Heart right ventricle (tissue), 16 donors: ENCODE measurements at regions not wholly inside any gene's neighbourhood (a gene's known extent, or its start where the extent isn't known, plus 50 kb on each side); places are given as distances from the start of the nearest gene placed in this dataset.
"Not testable (repeated sequence)": the region's sequence is repeated elsewhere in the genome, so short reads cannot be mapped to it uniquely, and the experiment has no call there.

Source experiments
- ATAC-seq, 8 donors: fragments of 200-7000 bp; cut with Tn5 transposase; one replicate each; pipeline ENCODE4 v1.9.1; 2020; ENCODE audit warnings: mild to moderate bottlenecking in 8 of 8, moderate library complexity in 8 of 8, moderate number of reproducible peaks in 1 of 8
- DNase-seq, 2 donors: peaks; one replicate each; pipeline ENCODE4 v3.0.0-alpha.2; 2020
- H3K27ac ChIP-seq, 10 donors: fragments of 200-600 bp; sonication (generic) in 2 of 10; one replicate each; pipeline versions ENCODE4 v1.5.0 to v1.8.0; 2020 to 2022; ENCODE audit warnings: mild to moderate bottlenecking in 3 of 10
- H3K27me3 ChIP-seq, 7 donors: fragments of 200-600 bp; one replicate each; pipeline ENCODE4 v1.8.0; 2021 to 2022; ENCODE audit warnings: mild to moderate bottlenecking in 2 of 7
- H3K36me3 ChIP-seq, 9 donors: fragments of 200-600 bp; sonication (generic) in 1 of 9; one replicate each; pipeline versions ENCODE4 v1.5.0 to v1.8.0; 2020 to 2022; ENCODE audit warnings: mild to moderate bottlenecking in 2 of 9
- H3K4me1 ChIP-seq, 9 donors: fragments of 200-600 bp; sonication (generic) in 1 of 9; one replicate each; pipeline versions ENCODE4 v1.5.0 to v1.8.0; 2020 to 2022; ENCODE audit warnings: mild to moderate bottlenecking in 4 of 9
- H3K4me3 ChIP-seq, 10 donors: fragments of 200-600 bp; sonication (generic) in 2 of 10; one replicate each; pipeline versions ENCODE4 v1.5.0 to v1.8.0; 2020 to 2022; ENCODE audit warnings: mild to moderate bottlenecking in 7 of 10, moderate library complexity in 2 of 10
- H3K9me3 ChIP-seq, 11 donors: fragments of 200-600 bp in 10 of 11; sonication (generic) in 2 of 11; one replicate each; pipeline versions ENCODE4 v1.5.0 to v1.8.0; 2013 to 2022; ENCODE audit warnings: mild to moderate bottlenecking in 2 of 11, control low read depth in 1 of 11, moderate library complexity in 1 of 11
- WGBS, 2 donors: extraction: QIAGEN DNeasy Blood & Tissue Kit; methylation state at CpG; one replicate each; pipeline ENCODE4 v1.1.7; 2013; ENCODE audit warnings: inconsistent platforms in 1 of 2; 5-methylcytosine and 5-hydroxymethylcytosine counted together
- intact Hi-C, 10 donors: fragments of 100-400 bp; cut with DNase I; formaldehyde crosslinking; loops; one replicate each; pipeline versions ENCODE4 v1.11.1 to v1.14.2; 2022
- TF ChIP-seq, protein P1 (sequence below), 9 donors: fragments of 200-600 bp; sonication (generic) in 2 of 9; IDR thresholded peaks; one replicate each; pipeline versions ENCODE4 v1.5.0 to v1.8.0; 2021 to 2022; ENCODE audit warnings: antibody characterized with exemption in 9 of 9, mild to moderate bottlenecking in 5 of 9, moderate library complexity in 1 of 9
- donor health status: Arrhythmogenic right ventricular cardiomyopathy.
- donor health status: ischemic (EF 13 %, LVEDD 7.1; RV severe dilation, severe dysfunction).
- donor health status: healthy with polysubstance abuse.
- donor health status: DM: no; HTN: yes; CAD: no.
- donor health status: DM: no; HTN: no; CAD: no.
- donor health status: ischemic (EF 25% LVEDD 6.9; RV normal size, moderate dysfunction).
- donor health status: ischemic (EF 25% LVEDD 5.7; RV mildly dilated, moderate dysfunction).
- donor health status: healthy.
- donor health status: DM: yes; HTN: yes; CAD: no.
- donor health status: Ischemic cardiomyopathy.
- donor health status: ischemic (EF 35%, LVEDD 5.7; RV mildly dilated, moderate dysfunction).
- donor health status: nonischemic (EF 11% LVEDD 7.7; RV severe dilation, severe dysfunction).
- donor health status: DM: yes; HTN: yes; CAD: no.
- donor health status: PGD.
- donor health status: ischemic (EF 29% LVEDD 5.4; RV normal size, mild dysfunction).
- donor health status: nonischemic (EF 23%, LVEDD 6.1; RV moderate dilation, normal function).

DNA sequence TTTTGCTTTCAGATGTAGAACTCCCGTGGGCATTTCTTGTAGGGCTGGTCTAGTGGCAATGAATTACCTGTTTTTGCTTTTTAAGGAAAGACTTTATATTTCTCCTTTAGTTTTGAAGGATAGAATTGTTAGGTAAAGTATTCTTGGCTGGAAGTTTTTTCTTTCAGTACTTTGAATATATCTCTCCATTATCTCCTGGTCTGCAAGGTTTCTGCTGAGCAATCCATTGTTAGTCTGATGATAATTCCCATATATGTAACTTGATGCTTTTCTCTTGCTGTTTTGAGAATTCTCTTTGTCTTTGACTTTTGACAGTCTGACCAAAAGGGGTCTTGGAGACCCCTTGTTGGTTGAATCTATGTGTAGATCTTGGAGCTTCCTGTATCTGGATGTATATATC is 198.1 kb downstream of the TMEM167A start:
- H3K27ac ChIP-seq = no peak overlapping the region
- TF ChIP-seq, protein P1, sequence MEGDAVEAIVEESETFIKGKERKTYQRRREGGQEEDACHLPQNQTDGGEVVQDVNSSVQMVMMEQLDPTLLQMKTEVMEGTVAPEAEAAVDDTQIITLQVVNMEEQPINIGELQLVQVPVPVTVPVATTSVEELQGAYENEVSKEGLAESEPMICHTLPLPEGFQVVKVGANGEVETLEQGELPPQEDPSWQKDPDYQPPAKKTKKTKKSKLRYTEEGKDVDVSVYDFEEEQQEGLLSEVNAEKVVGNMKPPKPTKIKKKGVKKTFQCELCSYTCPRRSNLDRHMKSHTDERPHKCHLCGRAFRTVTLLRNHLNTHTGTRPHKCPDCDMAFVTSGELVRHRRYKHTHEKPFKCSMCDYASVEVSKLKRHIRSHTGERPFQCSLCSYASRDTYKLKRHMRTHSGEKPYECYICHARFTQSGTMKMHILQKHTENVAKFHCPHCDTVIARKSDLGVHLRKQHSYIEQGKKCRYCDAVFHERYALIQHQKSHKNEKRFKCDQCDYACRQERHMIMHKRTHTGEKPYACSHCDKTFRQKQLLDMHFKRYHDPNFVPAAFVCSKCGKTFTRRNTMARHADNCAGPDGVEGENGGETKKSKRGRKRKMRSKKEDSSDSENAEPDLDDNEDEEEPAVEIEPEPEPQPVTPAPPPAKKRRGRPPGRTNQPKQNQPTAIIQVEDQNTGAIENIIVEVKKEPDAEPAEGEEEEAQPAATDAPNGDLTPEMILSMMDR (IDR thresholded peaks at IDR 0.05) = no peak
- 77 to 90% methylated on average over 1 of the region's 1 CpG for WGBS, 2 donors
- no peak for ATAC-seq
- peaks cover 0 to 50% (median 28%) of the 10 kb centered on the region in 11 donors for H3K9me3 ChIP-seq
- DNase-seq = no peak
- intact Hi-C loops = no loop called here
- H3K4me1 ChIP-seq = peaks cover 0 to 6% (median 0%) of the 10 kb centered on the region in 9 donors
- H3K27me3 ChIP-seq = no peaks in the 10 kb centered on the region
- H3K36me3 ChIP-seq = no peaks in the 10 kb centered on the region
- H3K4me3 ChIP-seq = no peak overlapping the region

DNA sequence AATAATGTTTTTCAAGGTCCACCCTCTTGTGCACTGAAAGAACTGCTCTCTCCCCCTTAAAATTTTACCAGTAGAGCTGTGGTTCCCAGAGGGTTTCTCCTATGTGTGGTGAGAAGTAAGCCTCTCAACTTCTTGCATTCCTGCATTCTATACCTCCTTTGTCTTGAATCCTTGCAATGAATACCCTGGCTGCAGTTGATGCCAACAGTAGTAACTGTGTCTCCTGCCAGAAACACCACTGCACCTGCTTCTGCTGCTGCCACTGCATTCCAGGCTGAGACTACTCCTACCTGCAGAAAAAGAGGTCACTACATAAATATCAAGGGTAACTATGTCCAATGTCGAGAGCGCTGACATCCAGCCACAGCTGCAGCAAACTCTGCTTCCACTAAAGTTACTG is 203.7 kb downstream of the TMEM167A start:
- intact Hi-C loops = no loop called here
- DNase-seq = no peak
- 47 to 78% methylated on average over 2 of the region's 2 CpGs for WGBS, 2 donors
- no peak for ATAC-seq
- Histone ChIP-seq H3K27me3 (no peaks in the 10 kb centered on the region), H3K27ac (no peak overlapping the region), H3K9me3 (peaks cover 0 to 29% (median 6%) of the 10 kb centered on the region in 11 donors), H3K4me1 (no peaks in the 10 kb centered on the region), H3K4me3 (no peak overlapping the region), H3K36me3 (no peaks in the 10 kb centered on the region)
- TF ChIP-seq, protein P1 (IDR thresholded peaks at IDR 0.05) = no peak

DNA sequence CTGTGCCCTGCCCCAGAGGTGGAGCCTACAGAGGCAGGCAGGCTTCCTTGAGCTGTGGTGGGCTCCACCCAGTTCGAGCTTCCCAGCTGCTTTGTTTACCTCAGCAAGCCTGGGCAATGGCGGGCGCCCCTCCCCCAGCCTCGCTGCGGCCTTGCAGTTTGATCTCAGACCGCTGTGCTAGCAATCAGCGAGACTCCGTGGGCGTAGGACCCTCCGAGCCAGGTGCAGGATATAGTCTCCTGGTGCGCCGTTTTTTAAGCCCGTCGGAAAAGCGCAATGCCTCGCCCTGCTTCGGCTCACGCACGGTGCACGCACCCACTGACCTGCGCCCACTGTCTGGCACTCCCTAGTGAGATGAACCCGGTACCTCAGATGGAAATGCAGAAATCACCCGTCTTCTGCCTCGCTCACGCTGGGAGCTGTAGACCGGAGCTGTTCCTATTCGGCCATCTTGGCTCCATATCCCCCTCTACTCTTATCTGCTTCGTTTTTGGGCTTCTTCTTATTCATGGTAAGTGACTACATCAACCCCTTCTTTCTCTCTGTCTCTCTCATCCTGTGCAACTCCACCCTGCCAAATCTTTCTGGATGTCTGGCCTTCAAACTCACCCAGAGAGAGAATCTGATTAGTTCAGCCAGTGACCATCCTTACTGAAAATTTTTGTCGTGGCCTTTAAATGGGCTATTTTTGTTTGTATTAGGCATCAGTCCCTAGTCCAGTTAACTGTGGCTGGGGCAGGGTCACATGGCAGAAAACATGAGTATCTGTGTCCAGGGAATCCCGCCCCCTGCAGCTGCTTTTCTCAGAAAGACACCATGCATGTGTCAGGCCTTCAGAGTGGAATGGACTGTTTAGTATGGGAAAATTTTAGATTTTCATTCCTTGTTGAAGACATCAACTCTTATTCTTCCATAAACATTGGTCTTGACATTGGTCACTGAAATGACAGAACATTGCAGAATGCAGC is 204.6 kb downstream of the TMEM167A start:
- H3K4me1 ChIP-seq, H3K4me3 ChIP-seq, H3K27ac ChIP-seq, H3K27me3 ChIP-seq, ATAC-seq, intact Hi-C loops, H3K36me3 ChIP-seq, DNase-seq: not testable (repeated sequence)
- peaks cover 0 to 21% (median 0%) of the 10 kb centered on the region in 11 donors for H3K9me3 ChIP-seq
- WGBS, 2 donors = 87 to 93% methylated on average over 23 to 28 of the region's 30 CpGs

DNA sequence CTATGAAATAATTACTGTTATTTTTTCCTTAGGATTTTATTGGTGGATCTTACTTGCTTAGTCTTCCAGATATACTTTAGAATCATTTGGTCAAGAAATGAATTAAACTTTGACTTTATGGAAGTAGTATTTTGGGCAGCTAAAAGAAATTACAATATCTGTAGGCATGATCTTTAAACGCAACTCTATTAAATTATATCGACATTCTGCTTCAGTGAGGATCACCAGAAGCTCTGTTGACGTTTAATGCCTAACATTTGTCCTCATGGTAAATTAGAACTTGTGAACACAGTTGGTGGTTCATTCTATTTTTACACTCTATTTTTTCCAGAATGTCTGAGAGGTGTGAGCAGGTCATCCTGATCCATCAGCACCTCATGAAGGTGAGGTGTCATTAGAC is 211.6 kb downstream of the TMEM167A start:
- Histone ChIP-seq H3K4me1 (no peaks in the 10 kb centered on the region), H3K27ac (no peak overlapping the region), H3K36me3 (no peaks in the 10 kb centered on the region), H3K9me3 (no peaks in the 10 kb centered on the region), H3K4me3 (no peak overlapping the region), H3K27me3 (no peaks in the 10 kb centered on the region)
- intact Hi-C loops = no loop called here
- TF ChIP-seq, protein P1 (IDR thresholded peaks at IDR 0.05) = no peak
- ATAC-seq (no peak), DNase-seq (no peak)
- 59 to 71% methylated on average over 3 of the region's 3 CpGs for WGBS, 2 donors

DNA sequence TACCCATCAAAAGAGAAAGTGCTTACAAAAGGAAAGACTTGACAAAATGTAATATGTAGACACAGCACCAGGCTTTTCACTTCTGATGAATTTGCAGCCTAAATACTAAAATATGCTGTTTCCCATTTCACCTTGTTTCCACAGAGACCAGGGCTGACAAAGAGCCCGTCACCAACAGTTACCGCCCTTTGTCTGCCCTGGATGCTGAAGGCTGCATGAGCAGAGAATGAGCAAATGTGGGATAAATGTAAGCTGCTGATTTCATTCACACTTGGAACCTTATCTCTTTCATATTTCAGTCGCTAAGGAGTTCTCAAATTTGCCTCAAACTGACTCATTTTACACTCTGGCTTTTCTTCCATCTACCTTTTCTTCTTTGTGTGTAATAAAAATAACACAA is 213.9 kb downstream of the TMEM167A start:
- Histone ChIP-seq H3K36me3 (no peaks in the 10 kb centered on the region), H3K27ac (no peak overlapping the region), H3K4me1 (peaks cover 0 to 6% (median 0%) of the 10 kb centered on the region in 9 donors), H3K9me3 (no peaks in the 10 kb centered on the region), H3K27me3 (no peaks in the 10 kb centered on the region), H3K4me3 (no peak overlapping the region)
- TF ChIP-seq, protein P1 (IDR thresholded peaks at IDR 0.05) = no peak
- ATAC-seq (no peak), DNase-seq (no peak)
- 56 to 69% methylated on average over 3 of the region's 3 CpGs for WGBS, 2 donors
- intact Hi-C loops = no loop called here
